NT2/D1 (cell line): ENCODE measurements at regions not wholly inside any gene's neighbourhood (a gene's known extent, or its start where the extent isn't known, plus 50 kb on each side); places are given as distances from the start of the nearest gene placed in this dataset.

ENCODE experiments used
- SUZ12 ChIP-seq: IDR thresholded peaks from 2 replicates; pipeline ENCODE4 v1.6.1; 2011; ENCODE audit not compliant: insufficient read length, insufficient read depth; ENCODE audit errors: extremely low read depth
- YY1 ChIP-seq: IDR thresholded peaks from 2 replicates; pipeline ENCODE4 v1.6.1; 2011; ENCODE audit not compliant: insufficient read length, insufficient read depth
- ZNF274 ChIP-seq: IDR thresholded peaks from 2 replicates; pipeline ENCODE4 v1.6.1; 2011; ENCODE audit warnings: mild to moderate bottlenecking, low read depth, low read length

DNA sequence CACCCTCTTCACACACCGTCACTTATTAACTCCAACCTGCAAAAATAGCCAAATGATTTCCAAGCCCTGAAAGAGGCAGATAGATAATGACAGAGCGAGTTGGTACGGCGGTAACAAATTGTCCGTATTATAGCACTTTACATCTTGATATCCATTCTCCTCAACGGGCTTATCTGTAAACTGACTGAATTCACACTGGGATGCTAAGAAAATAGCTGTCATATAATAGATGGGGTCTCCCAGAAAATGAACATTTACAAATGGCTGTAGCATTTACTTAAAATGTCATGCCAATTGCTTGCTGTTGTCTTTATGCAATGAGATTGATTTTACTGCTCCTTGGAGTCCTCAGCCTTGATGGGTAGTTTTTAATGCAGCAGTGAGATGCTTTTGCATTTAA is 225.8 kb upstream of the SDK2 start:
- TF ChIP-seq ZNF274 (no peak), YY1 (no peak), SUZ12 (no peak)
